ENCODE measurements at regions not wholly inside any gene's neighbourhood (a gene's known extent, or its start where the extent isn't known, plus 50 kb on each side); places are given as distances from the start of the nearest gene placed in this dataset.

DNA sequence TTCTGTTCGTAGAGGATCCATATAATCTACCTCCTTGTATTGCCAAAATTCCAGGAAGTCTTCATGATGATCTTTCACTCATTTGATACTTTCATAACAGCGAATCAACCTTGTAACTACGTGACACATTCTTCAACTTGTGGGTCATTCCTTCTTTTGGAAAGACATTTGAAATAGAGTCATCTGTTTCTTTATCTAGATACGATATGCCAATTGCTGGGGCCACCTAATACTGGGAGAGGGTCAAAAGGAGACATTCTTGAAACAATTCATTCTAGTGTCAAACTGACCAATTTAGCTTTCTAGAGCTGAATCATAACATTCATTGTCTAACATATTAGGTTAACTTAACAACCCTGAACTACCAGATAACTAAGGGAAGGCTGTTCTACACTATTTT, 62.9 kb upstream of the SMAD1 start:
- TF ChIP-seq POLR2A (IDR thresholded peaks at IDR 0.05): no peak
- TF ChIP-seq, protein P1, sequence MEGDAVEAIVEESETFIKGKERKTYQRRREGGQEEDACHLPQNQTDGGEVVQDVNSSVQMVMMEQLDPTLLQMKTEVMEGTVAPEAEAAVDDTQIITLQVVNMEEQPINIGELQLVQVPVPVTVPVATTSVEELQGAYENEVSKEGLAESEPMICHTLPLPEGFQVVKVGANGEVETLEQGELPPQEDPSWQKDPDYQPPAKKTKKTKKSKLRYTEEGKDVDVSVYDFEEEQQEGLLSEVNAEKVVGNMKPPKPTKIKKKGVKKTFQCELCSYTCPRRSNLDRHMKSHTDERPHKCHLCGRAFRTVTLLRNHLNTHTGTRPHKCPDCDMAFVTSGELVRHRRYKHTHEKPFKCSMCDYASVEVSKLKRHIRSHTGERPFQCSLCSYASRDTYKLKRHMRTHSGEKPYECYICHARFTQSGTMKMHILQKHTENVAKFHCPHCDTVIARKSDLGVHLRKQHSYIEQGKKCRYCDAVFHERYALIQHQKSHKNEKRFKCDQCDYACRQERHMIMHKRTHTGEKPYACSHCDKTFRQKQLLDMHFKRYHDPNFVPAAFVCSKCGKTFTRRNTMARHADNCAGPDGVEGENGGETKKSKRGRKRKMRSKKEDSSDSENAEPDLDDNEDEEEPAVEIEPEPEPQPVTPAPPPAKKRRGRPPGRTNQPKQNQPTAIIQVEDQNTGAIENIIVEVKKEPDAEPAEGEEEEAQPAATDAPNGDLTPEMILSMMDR (IDR thresholded peaks at IDR 0.05): no peak
